ENCODE measurements at regions not wholly inside any gene's neighbourhood (a gene's known extent, or its start where the extent isn't known, plus 50 kb on each side); places are given as distances from the start of the nearest gene placed in this dataset.

- no peak for TF ChIP-seq CHD7 (IDR thresholded peaks at IDR 0.05; ENCODE audit: insufficient replicate concordance, low read length)
- no peak for TF ChIP-seq RFX5 (IDR thresholded peaks at IDR 0.05; ENCODE audit: borderline replicate concordance, low read depth, low read length)
- TF ChIP-seq POLR2A (IDR thresholded peaks at IDR 0.05; ENCODE audit: control extremely low read depth in 1 of 2, low read depth in 2 of 2, low read length in 2 of 2): no peak
- no peak for TF ChIP-seq TCF12 (IDR thresholded peaks at IDR 0.05; ENCODE audit: low read depth, low read length)
- TF ChIP-seq CBX8 (IDR thresholded peaks at IDR 0.05; ENCODE audit: borderline replicate concordance, low read depth, low read length): no peak
- TF ChIP-seq RXRA (IDR thresholded peaks at IDR 0.05; ENCODE audit: insufficient read depth, low read depth, low read length): no peak
- no peak for TF ChIP-seq JUND (IDR thresholded peaks at IDR 0.05; ENCODE audit: low read length)
- no peak for TF ChIP-seq JUN (IDR thresholded peaks at IDR 0.05; ENCODE audit: low read depth, low read length)
- TF ChIP-seq SIX5 (IDR thresholded peaks at IDR 0.05; ENCODE audit: low read depth, low read length): no peak
- no peak for TF ChIP-seq USF2 (IDR thresholded peaks at IDR 0.05; ENCODE audit: low read length)
- TF ChIP-seq POLR2AphosphoS5 (IDR thresholded peaks at IDR 0.05; ENCODE audit: low read depth, low read length): no peak
These were observed 127.3 kb downstream of the MREG start (continued) for GRCh38 chr2:215886022-215886421.

All from H1 (cell line).